HS-5 (cell line): ENCODE measurements at regions not wholly inside any gene's neighbourhood (a gene's known extent, or its start where the extent isn't known, plus 50 kb on each side); places are given as distances from the start of the nearest gene placed in this dataset.
"Not testable (repeated sequence)": the region's sequence is repeated elsewhere in the genome, so short reads cannot be mapped to it uniquely, and the experiment has no call there.

Experiments
- DNase-seq: peaks from one replicate; pipeline ENCODE4 v3.0.0-alpha.2; 2012; ENCODE audit warnings: low read depth

- peak; percentile 15 for DNase-seq
These were observed 128.2 kb downstream of the SLC7A11 start for GRCh38 chr4:138113819-138114400.

DNA sequence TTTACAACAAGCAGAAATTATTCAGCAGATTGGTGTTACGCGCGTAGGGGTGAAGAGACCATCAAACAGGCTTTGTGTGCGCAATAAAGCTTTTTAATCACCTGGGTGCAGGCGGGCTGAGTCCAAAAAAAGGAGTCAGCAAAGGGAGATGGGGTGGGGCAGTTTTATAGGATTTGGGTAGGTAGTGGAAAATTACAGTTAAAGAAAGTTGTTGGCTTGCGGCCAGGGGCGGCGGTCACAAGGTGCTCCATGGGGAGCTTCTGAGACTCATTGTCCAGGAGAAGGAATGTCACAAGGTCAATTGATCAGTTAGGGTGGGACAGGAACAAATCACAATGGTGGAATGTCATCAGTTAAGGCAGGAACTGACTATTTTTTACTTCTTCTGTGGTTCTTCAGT, 129.3 kb downstream of the SLC7A11 start:
- not testable (repeated sequence) for DNase-seq

- no peak for DNase-seq
These were observed 129.8 kb downstream of the SLC7A11 start for GRCh38 chr4:138112389-138112788.

- no peak for DNase-seq
These were observed 130.6 kb downstream of the SLC7A11 start for GRCh38 chr4:138111462-138112000.

DNA sequence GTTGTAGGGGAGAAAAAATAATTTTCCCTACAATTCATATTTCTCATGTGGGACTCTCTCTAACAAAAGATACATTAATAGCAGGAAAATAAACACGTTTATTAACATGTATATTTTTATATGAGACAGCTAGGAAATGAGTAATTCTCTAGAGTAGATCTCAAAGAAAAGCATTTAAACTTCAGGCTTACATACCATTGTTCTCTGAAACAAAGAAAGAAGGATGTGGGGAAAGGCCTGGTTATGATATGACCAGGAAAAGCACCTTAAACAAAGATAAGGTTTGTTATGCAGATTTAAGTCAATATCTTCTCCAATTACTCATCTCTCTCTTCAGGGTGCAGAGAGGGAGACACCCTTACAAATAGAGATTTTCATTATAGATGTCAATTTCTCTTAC, 131.3 kb downstream of the SLC7A11 start:
- DNase-seq, result no peak

GRCh38 chr4:138107023-138107422, 135.1 kb downstream of the SLC7A11 start:
- DNase-seq, result no peak

DNA sequence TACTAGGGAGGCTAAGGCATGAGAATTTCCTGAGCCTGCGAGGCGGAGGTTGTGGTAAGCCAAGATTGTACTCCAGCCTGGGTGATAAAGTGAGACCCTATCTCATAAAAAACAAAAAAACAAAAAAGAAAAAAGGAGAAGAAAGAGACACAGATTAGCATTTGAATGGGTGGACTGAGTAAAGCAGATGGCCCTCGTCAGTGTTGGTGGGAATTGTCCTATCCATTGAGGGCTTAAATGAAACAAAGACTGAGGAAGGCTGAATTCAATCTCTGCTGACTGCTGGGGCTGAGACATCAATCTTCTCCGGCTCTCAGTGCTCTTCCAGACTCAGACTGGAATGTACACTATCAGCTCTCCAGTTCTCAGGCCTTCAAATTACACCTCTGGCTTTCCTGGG, 136.8 kb downstream of the SLC7A11 start:
- no peak for DNase-seq

- no peak for DNase-seq
These were observed 137.9 kb downstream of the SLC7A11 start for GRCh38 chr4:138104284-138104680.

GRCh38 chr4:138103597-138104283, 138.4 kb downstream of the SLC7A11 start:
- no peak for DNase-seq

DNA sequence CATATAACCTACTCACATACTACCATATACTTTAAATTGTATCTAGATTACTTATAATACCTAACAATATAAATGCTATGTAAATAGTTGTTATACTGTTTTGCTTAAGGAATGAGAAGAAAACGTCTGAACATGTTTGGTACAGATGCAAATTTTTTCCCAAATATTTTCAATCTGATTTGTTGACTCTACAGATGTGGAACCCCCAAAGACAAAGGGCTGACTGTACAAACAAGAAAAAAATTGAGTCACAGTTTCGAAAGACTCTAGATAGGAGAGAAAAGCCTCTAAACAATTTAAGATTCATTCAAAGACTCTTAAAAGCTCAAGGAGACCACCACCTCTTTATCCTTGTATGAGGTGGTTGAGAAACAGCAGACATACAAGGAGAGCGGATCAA, 142.8 kb downstream of the SLC7A11 start:
- DNase-seq, result no peak

DNA sequence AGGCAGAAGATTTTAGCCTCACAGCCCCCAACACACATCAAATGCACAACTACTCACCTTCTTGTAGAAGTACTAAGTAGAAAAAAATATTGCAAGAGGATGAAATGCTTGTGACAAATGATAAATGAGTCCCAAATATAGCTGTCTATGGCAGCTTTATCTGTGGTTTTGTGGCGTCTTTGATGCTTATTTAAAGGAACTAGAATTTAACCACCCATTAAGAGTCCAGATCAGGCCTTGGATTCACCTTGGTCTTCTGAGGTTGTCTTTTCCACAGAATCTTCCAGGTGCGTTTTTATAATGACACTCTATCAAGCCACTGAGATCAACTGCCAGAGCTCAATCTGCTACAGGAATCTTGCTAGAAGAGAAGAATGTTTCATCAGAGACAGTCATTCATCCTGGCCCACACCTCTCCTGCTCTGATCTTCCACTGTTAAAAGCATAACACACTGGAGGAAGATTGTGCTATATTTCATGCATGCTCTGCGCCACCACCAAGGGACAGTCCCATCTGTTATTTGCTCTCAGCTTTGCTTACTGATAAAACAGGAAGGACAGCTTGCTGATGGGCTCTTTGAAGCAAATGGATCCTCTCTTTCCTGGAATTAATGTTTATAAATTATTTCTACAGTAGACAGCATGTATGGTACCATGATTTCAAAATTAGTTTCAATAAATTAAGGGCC, 144.1 kb downstream of the SLC7A11 start:
- DNase-seq, result no peak

GRCh38 chr4:138096384-138097062, 145.6 kb downstream of the SLC7A11 start:
- DNase-seq, result no peak

DNA sequence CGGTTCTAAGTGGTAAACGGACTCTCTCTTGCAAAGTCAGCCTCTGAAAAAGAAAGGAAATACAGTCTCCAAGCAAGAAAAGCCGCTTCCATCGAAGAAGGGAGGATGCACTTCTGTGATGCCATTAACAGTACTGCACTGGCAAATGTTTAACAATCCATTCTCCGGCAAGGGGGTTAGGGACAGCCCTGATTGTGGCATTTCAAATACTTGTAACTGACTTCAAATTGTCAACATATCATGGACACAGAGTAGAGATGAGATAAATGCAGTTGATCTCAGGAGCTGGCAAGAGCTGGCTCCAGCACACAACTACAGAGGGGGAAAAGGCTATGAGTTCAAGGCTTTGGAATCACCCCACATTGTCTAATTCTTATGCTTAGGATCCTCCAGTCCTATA, 146.8 kb downstream of the SLC7A11 start:
- DNase-seq, result no peak

DNA sequence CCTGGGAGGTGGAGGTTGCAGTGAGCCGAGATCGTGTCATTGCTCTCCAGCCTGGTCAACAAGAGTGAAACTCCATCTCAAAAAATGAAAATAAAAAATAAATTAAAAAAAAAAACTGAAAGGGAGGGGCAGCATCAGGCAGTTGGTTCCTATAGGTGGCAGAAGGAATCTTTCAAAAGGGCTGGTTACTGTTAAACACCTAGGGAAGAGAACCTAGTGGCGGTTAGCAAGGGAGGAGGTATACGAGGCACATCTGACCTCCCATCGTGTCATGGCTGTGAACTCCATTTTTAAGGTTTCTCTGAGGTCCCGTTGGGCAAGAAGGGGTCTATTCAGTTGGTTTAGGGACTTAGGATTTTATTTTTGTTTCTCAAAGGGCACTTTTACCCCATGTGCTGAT, 150.1 kb downstream of the SLC7A11 start:
- no peak for DNase-seq

DNA sequence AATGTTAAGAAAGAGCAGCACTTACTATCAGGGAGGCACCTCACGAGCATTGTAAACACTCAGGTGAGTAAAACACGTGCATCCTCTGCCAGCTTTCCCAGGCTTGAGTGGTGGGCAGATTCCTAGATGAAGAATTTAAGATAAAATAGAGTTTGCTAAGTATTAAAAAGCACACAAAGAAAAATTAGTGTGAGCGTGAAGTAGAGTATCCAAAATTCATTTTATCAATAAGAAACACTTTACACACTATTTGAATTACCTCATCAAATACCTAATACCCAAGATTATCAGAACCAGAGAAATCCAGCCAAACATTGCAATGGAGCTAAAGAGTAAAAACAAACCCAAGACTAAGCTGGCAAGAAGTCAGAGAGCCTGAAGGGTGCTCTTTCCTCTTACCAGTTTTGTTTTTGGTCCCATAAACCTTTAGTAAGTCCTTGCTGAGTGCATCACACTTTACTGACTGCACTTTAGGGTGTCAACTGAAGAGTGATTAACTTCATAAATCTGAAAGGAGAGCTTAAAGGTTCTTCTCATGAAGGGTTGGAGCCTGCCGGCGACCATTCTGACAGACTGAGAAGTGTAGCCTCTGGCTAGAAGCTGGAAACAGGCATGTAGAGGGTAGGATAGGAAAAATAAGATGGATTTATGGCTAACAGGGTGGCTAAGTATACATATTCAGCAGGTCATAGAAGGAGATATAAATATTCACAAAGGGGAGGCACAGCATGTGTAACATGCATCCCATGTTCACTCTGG, 151.1 kb downstream of the SLC7A11 start:
- no peak for DNase-seq

DNA sequence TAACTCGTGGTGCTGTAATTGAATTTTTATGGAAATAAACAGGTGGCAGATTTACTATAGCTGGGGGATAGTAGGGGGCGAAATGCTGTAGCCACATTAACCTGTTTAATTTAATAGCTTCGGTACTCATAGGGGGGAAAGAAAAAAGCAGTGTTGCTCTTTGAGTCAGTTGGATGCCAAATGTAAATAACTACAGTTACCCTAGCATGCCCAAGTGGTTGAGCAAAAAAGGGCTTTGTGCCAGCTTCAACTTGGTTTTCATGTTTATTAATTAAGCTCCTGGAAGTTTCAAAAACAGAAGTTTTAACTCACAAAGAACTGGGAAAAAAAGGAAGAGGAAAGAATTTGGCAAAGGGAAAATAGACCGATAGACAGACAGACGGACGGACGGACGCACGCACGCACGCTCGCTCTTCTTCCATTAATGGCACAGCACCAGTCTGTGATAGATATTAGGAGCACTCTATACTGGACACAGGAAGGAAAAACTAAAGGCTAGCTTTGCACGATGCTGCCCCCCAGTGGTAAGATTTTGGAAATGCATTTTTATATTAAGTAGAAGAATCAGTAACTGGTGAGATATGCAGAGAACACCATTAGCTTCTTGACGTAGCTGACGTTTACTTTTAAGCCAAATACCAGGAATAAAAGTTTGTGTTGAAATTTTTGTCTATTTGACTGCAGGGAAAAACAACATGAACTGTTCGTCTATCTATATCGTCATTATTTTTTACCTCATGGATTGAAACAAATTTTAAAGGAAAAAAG, 151.8 kb downstream of the SLC7A11 start:
- peak; percentile 67 for DNase-seq

DNA sequence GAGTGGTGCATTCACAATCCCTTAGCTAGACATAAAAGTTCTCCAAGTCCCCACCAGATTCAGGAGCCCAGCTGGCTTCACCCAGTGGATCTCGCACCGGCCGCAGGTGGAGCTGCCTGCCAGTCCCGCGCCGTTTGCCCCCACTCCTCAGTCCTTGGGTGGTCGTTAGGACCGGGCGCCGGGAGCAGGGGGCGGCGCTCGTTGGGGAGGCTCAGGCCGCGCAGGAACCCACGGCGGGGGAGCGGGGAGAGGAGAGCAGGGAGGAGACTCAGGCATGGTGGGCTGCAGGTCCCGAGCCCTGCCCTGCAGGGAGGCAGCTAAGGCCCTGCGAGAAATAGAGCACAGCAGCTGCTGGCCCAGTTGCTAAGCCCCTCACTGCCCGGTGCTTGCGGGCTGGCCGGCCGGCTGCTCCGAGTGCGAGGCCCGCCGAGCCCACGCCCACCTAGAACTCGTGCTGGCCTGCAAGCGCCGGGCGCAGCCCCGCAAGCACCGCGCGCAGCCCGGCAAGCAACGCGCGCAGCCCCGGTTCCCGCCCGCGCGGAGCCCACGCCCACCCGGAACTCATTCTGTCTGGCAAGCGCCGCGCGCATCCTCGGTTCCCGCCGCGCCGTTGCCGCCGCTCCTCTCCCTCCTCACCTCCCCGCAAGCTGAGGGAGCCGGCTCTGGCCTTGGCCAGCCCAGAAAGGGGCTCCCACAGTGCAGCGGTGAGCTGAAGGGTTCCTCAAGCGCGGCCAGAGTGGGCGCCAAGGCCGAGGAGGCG, 153.5 kb downstream of the SLC7A11 start:
- DNase-seq, result no peak

- DNase-seq, result no peak
These were observed 155.0 kb downstream of the SLC7A11 start for GRCh38 chr4:138087066-138087719.

DNA sequence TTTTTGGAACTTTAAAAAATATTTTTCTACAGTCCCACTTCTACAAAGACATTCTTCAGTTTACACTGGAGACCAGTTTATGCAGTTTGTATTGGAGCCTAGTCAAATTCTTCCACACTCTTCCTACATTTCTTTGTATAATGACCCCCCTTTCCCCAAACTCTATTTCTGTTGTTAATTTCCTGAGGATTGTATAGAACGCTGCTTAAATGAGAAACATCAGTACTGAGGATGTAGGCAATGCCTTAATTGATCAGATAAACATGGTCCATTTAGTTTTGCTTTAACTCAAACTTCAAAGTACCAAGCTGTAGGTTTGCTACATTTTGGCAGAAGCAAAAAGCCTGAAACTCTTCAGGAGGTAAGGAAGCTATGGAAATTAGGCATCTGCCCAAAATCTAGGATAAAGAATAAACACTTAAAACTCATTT, 155.5 kb downstream of the SLC7A11 start:
- no peak for DNase-seq
